ENCODE measurements at regions not wholly inside any gene's neighbourhood (a gene's known extent, or its start where the extent isn't known, plus 50 kb on each side); places are given as distances from the start of the nearest gene placed in this dataset.

GRCh38 chr7:128167791-128168666, 73.0 kb upstream of the LEP start:
- DNase-seq (ENCODE audit: low read depth), result no peak

- DNase-seq (ENCODE audit: low read depth), result no peak
Observed at GRCh38 chr7:128168667-128169210, 72.3 kb upstream of the LEP start.

- no peak for DNase-seq (ENCODE audit: low read depth)
Observed at GRCh38 chr7:128170461-128170860, 70.6 kb upstream of the LEP start.

DNA sequence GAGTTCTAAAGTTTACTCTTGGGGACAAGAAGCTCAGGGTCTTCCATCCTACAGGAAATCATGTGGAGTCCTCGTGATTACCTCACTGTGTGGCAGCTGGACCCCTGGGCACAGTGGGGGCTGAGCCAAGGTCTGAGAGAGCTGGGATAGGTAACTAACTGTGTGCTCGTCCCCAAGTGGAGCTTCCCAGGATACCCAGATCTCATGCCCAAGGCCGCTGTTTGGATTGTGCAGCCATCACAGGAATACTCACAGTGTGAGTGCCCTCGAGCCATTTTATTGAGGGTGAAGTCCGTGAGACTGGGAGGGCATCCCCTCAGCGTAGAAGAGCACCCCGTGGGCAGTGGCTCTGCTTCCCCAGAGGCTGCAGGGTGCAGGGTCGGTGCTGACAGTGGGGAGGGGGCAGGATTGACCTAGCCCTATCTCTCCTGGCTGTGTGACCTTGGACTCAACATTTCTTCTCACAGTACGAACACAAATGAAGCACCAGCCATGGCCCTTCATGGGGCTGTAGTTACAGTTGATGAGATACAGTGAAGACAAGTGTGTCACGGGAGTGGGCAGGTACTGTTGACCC, 69.6 kb upstream of the LEP start:
- no peak for DNase-seq (ENCODE audit: low read depth)

GRCh38 chr7:128172151-128172550, 68.9 kb upstream of the LEP start:
- no peak for DNase-seq (ENCODE audit: low read depth)

GRCh38 chr7:128172963-128173362, 68.1 kb upstream of the LEP start:
- no peak for DNase-seq (ENCODE audit: low read depth)

DNA sequence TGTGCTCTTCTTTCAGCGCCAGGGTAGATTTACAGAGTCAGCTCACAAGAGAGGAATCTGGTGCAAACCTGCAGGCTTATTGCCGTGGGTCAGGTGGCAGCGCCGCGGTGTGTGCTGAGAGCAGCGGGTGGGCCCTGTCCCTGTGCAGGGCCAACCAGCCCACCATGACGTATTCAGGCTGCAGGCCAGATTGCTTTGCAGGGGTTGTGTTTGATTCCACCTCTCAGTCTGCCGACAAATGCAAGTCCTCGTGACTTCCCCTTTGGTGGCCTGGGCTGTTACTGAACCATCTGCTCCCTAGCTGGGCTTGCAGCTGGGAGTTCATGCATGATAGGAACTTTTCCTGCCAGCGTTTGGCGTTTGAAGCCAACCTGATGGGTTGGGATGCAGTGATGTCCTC, 66.7 kb upstream of the LEP start:
- no peak for DNase-seq (ENCODE audit: low read depth)

GRCh38 chr7:128176696-128177095, 64.4 kb upstream of the LEP start:
- peak; percentile 37 for DNase-seq (ENCODE audit: low read depth)

DNA sequence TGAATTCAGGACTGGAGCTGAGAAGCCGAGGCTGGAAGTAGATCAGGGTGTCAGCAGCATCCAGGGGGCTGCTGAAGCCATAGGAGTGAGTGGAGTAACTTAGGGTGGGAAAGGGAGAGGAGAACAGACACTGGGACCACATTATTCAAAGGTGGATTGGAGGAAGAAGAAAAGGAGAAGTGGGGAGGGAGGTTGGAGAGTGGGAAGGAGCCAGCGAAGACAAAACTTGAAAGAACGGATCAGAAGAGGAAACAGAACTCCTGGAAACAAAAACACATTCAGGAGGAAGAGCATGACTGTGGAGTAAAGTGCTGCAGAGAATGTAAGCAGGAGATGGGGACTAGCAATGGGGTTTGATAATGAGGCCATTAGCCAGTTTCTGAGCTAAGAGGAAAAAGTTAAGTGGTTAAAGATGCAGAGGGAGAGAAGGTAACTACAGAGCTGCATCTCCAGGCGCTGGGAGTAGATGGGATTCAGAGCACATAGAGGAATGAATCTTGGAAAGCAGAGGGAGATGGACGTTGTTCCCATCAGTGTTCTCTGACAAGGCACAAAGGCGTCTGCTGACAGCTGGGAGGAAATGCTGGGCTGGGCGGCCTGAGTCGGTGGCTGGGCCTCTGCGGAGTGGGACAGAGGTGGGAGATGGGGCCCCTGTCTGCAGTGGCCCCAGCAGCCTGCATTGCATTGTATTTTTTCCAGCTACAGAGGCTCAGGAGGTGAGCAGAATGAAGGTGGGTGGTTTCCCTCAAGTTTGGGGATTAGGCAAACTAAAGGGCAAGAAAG, 63.1 kb upstream of the LEP start:
- no peak for DNase-seq (ENCODE audit: low read depth)

GRCh38 chr7:128178611-128179010, 62.5 kb upstream of the LEP start:
- DNase-seq (ENCODE audit: low read depth), result no peak

GRCh38 chr7:128188396-128189230, 52.5 kb upstream of the LEP start:
- no peak for DNase-seq (ENCODE audit: low read depth)

GRCh38 chr7:128189231-128189930, 51.7 kb upstream of the LEP start:
- no peak for DNase-seq (ENCODE audit: low read depth)

GRCh38 chr7:128190051-128190647, 50.9 kb upstream of the LEP start:
- no peak for DNase-seq (ENCODE audit: low read depth)

GRCh38 chr7:128191136-128191844, 49.8 kb upstream of the LEP start:
- no peak for DNase-seq (ENCODE audit: low read depth)
